Liver (tissue), 8 donors: ENCODE measurements at regions not wholly inside any gene's neighbourhood (a gene's known extent, or its start where the extent isn't known, plus 50 kb on each side); places are given as distances from the start of the nearest gene placed in this dataset.

Experiments used
- DNase-seq: peaks from one replicate; pipeline ENCODE4 v3.0.0-alpha.2; 2017; ENCODE audit warnings: low spot score
- H3K27ac ChIP-seq, 2 donors: one replicate each; pipeline ENCODE4 v1.7.0; 2013; ENCODE audit warnings: inconsistent platforms in 2 of 2, low read length in 2 of 2, control low read depth in 1 of 2, low read depth in 1 of 2, mild to moderate bottlenecking in 1 of 2
- H3K27me3 ChIP-seq, 4 donors: one replicate each; pipeline versions ENCODE4 v1.6.1 to v1.7.0; 2013; ENCODE audit warnings: low read length in 3 of 4, inconsistent platforms in 1 of 4, mild to moderate bottlenecking in 1 of 4, moderate library complexity in 1 of 4; ENCODE audit not compliant: control insufficient read depth in 4 of 4, insufficient read depth in 4 of 4
- H3K36me3 ChIP-seq, 4 donors: one replicate each; pipeline versions ENCODE4 v1.6.1 to v1.7.0; 2013; ENCODE audit warnings: low read length in 3 of 4, mild to moderate bottlenecking in 3 of 4, low read depth in 1 of 4, moderate library complexity in 1 of 4; ENCODE audit not compliant: control insufficient read depth in 4 of 4, insufficient read depth in 3 of 4
- H3K4me1 ChIP-seq, 4 donors: one replicate each; pipeline versions ENCODE4 v1.6.1 to v1.7.0; 2013; ENCODE audit warnings: low read length in 3 of 4, mild to moderate bottlenecking in 3 of 4, moderate library complexity in 1 of 4; ENCODE audit not compliant: control insufficient read depth in 4 of 4, insufficient read depth in 4 of 4
- H3K4me3 ChIP-seq, 3 donors: one replicate each; pipeline versions ENCODE4 v1.6.1 to v1.7.0; 2013; ENCODE audit warnings: low read length in 3 of 3, control low read depth in 1 of 3, low read depth in 1 of 3, mild to moderate bottlenecking in 1 of 3
- H3K9ac ChIP-seq, 2 donors: one replicate each; pipeline ENCODE4 v1.7.0; 2013; ENCODE audit warnings: low read length in 2 of 2, mild to moderate bottlenecking in 2 of 2, moderate library complexity in 2 of 2, control low read depth in 1 of 2, low read depth in 1 of 2
- H3K9me3 ChIP-seq, 4 donors: one replicate each; pipeline versions ENCODE4 v1.6.1 to v1.7.0; 2013; ENCODE audit warnings: low read length in 3 of 4; ENCODE audit not compliant: control insufficient read depth in 4 of 4
- EGR1 ChIP-seq, 2 donors: IDR thresholded peaks; 2 replicates each; pipeline ENCODE4 v1.6.1; 2016 to 2018; ENCODE audit warnings: antibody characterized with exemption in 2 of 2, low read depth in 2 of 2
- FOXA1 ChIP-seq: IDR thresholded peaks from 2 replicates; pipeline ENCODE4 v1.6.1; 2016; ENCODE audit warnings: antibody characterized with exemption
- FOXA2 ChIP-seq: IDR thresholded peaks from 2 replicates; pipeline ENCODE4 v1.6.1; 2016; ENCODE audit warnings: antibody characterized with exemption
- GABPA ChIP-seq, 2 donors: IDR thresholded peaks in 1 of 2; conservative IDR thresholded peaks in 1 of 2; 2 replicates each; pipeline ENCODE4 v1.6.1; 2016; ENCODE audit warnings: antibody characterized with exemption in 2 of 2, mild to moderate bottlenecking in 1 of 2, moderate library complexity in 1 of 2
- HNF4A ChIP-seq, 2 donors: conservative IDR thresholded peaks; 2 replicates each; pipeline ENCODE4 v1.6.1; 2016; ENCODE audit warnings: antibody characterized with exemption in 2 of 2, mild to moderate bottlenecking in 2 of 2
- HNF4G ChIP-seq: IDR thresholded peaks from 2 replicates; pipeline ENCODE4 v1.6.1; 2016; ENCODE audit warnings: antibody characterized with exemption
- JUND ChIP-seq, 2 donors: IDR thresholded peaks; 2 replicates each; pipeline ENCODE4 v1.6.1; 2016; ENCODE audit warnings: antibody characterized with exemption in 2 of 2
- NR2F2 ChIP-seq: IDR thresholded peaks from 2 replicates; pipeline ENCODE4 v1.6.1; 2016; ENCODE audit warnings: antibody characterized with exemption
- RXRA ChIP-seq, 2 donors: IDR thresholded peaks; 2 replicates each; pipeline ENCODE4 v1.6.1; 2017 to 2018; ENCODE audit warnings: antibody characterized with exemption in 2 of 2, mild to moderate bottlenecking in 1 of 2
- SP1 ChIP-seq: IDR thresholded peaks from 2 replicates; pipeline ENCODE4 v1.6.1; 2018; ENCODE audit warnings: antibody characterized with exemption, mild to moderate bottlenecking
- TAF1 ChIP-seq: conservative IDR thresholded peaks from 2 replicates; pipeline ENCODE4 v1.6.1; 2016; ENCODE audit warnings: antibody characterized with exemption, mild to moderate bottlenecking
- YY1 ChIP-seq: IDR thresholded peaks from 2 replicates; pipeline ENCODE4 v1.6.1; 2016; ENCODE audit warnings: antibody characterized with exemption, mild to moderate bottlenecking
- WGBS: extraction: QIAGEN DNeasy Blood & Tissue Kit; methylation state at CpG from one replicate; pipeline ENCODE4 v1.1.7; 2013; 5-methylcytosine and 5-hydroxymethylcytosine counted together
- TF ChIP-seq, protein P1 (sequence below): fragments of 150-350 bp; IDR thresholded peaks from 2 replicates; pipeline ENCODE4 v1.5.1; 2017; ENCODE audit warnings: improper control_type of control experiment, low read depth, low read length; ENCODE audit not compliant: missing input control
- TF ChIP-seq, protein P2 (sequence below): IDR thresholded peaks from 2 replicates; pipeline ENCODE4 v1.6.1; 2016; ENCODE audit warnings: antibody characterized with exemption, mild to moderate bottlenecking
- TF ChIP-seq, protein P3 (sequence below): IDR thresholded peaks from 2 replicates; pipeline ENCODE4 v1.6.1; 2016; ENCODE audit warnings: antibody characterized with exemption
- TF ChIP-seq, protein P4 (sequence below): IDR thresholded peaks from 2 replicates; pipeline ENCODE4 v1.6.1; 2016; ENCODE audit warnings: antibody characterized with exemption
- donor health status: healthy.
- donor health status: healthy.
- donor health status: healthy.
- donor health status: healthy.
- donor health status: healthy.

DNA sequence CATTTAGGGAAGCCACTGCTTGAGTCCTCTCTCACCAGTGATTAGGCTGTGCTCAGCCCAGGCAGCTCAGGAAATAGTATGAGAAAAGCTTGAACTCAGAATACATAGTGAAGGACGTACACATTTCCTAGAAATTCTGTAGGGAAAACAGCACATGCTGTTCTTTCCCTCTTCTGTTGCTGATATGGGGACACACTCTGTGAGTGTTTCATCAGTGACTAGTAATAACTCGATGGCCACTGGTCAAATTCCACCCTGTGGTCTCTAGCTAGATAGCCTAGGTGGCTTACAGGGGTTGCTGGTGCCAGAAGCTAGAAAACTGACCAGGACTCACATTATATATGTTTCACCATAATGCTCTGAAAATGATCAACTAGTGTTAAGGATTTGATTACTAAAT is 259.8 kb upstream of the SOX4 start (continued):
- TF ChIP-seq, protein P1, sequence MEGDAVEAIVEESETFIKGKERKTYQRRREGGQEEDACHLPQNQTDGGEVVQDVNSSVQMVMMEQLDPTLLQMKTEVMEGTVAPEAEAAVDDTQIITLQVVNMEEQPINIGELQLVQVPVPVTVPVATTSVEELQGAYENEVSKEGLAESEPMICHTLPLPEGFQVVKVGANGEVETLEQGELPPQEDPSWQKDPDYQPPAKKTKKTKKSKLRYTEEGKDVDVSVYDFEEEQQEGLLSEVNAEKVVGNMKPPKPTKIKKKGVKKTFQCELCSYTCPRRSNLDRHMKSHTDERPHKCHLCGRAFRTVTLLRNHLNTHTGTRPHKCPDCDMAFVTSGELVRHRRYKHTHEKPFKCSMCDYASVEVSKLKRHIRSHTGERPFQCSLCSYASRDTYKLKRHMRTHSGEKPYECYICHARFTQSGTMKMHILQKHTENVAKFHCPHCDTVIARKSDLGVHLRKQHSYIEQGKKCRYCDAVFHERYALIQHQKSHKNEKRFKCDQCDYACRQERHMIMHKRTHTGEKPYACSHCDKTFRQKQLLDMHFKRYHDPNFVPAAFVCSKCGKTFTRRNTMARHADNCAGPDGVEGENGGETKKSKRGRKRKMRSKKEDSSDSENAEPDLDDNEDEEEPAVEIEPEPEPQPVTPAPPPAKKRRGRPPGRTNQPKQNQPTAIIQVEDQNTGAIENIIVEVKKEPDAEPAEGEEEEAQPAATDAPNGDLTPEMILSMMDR: no peak
- no peak for TF ChIP-seq EGR1 (IDR thresholded peaks at IDR 0.05; ENCODE audit: low read depth in 2 of 2)

DNA sequence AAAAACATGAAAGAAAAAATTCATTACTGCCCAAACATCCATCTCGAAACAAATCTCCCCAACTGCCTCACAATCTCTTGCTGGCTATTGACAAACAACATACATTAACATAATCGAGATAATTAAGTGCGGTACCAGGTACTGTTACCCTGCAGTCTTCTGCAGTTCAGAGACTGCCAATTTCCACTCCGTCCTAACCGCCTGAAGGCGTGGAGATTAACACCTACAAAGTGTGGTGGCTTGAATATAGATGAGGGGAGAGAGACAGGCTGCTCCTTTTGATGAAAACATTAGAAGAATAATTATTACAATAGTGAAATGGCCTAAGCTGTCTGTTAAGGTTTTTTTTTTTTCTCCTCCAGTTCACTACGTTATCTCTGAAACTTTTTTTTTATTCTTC is 258.9 kb upstream of the SOX4 start:
- Histone ChIP-seq H3K27ac (no peak overlapping the region), H3K4me3 (no peak overlapping the region), H3K9ac (no peak overlapping the region), H3K27me3 (no peaks in the 10 kb centered on the region), H3K9me3 (peaks cover 0 to 2% (median 0%) of the 10 kb centered on the region in 4 donors), H3K36me3 (no peaks in the 10 kb centered on the region), H3K4me1 (no peaks in the 10 kb centered on the region)
- no peak for DNase-seq
- 94% methylated on average over 7 of the region's 7 CpGs for WGBS
- no peak for TF ChIP-seq JUND (IDR thresholded peaks at IDR 0.05)
- TF ChIP-seq TAF1: no peak
- TF ChIP-seq EGR1 (IDR thresholded peaks at IDR 0.05; ENCODE audit: low read depth in 2 of 2): no peak
- TF ChIP-seq, protein P1: no peak
- TF ChIP-seq, protein P2, sequence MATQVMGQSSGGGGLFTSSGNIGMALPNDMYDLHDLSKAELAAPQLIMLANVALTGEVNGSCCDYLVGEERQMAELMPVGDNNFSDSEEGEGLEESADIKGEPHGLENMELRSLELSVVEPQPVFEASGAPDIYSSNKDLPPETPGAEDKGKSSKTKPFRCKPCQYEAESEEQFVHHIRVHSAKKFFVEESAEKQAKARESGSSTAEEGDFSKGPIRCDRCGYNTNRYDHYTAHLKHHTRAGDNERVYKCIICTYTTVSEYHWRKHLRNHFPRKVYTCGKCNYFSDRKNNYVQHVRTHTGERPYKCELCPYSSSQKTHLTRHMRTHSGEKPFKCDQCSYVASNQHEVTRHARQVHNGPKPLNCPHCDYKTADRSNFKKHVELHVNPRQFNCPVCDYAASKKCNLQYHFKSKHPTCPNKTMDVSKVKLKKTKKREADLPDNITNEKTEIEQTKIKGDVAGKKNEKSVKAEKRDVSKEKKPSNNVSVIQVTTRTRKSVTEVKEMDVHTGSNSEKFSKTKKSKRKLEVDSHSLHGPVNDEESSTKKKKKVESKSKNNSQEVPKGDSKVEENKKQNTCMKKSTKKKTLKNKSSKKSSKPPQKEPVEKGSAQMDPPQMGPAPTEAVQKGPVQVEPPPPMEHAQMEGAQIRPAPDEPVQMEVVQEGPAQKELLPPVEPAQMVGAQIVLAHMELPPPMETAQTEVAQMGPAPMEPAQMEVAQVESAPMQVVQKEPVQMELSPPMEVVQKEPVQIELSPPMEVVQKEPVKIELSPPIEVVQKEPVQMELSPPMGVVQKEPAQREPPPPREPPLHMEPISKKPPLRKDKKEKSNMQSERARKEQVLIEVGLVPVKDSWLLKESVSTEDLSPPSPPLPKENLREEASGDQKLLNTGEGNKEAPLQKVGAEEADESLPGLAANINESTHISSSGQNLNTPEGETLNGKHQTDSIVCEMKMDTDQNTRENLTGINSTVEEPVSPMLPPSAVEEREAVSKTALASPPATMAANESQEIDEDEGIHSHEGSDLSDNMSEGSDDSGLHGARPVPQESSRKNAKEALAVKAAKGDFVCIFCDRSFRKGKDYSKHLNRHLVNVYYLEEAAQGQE: no peak
- TF ChIP-seq, protein P3, sequence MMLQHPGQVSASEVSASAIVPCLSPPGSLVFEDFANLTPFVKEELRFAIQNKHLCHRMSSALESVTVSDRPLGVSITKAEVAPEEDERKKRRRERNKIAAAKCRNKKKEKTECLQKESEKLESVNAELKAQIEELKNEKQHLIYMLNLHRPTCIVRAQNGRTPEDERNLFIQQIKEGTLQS: no peak
- no peak for TF ChIP-seq GABPA (IDR thresholded peaks at IDR 0.05 in 1 of 2, conservative IDR thresholded peaks at IDR 0.05 in 1 of 2)
- no peak for TF ChIP-seq HNF4G
- no peak for TF ChIP-seq RXRA (IDR thresholded peaks at IDR 0.05)
- no peak for TF ChIP-seq HNF4A (conservative IDR thresholded peaks at IDR 0.05)
- TF ChIP-seq, protein P4, sequence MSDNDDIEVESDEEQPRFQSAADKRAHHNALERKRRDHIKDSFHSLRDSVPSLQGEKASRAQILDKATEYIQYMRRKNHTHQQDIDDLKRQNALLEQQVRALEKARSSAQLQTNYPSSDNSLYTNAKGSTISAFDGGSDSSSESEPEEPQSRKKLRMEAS: no peak
- TF ChIP-seq FOXA1: no peak
- TF ChIP-seq SP1: no peak
- TF ChIP-seq NR2F2: no peak
- TF ChIP-seq YY1: no peak
- TF ChIP-seq FOXA2: no peak
